Endothelial cell of umbilical vein (primary cell): ENCODE measurements at regions not wholly inside any gene's neighbourhood (a gene's known extent, or its start where the extent isn't known, plus 50 kb on each side); places are given as distances from the start of the nearest gene placed in this dataset.

Experiments
- EZH2 ChIP-seq: IDR thresholded peaks from 2 replicates; pipeline ENCODE4 v1.6.1; 2012; ENCODE audit warnings: borderline replicate concordance, low read depth, mild to moderate bottlenecking, moderate library complexity, low read length, inconsistent platforms; ENCODE audit not compliant: severe bottlenecking
- MAX ChIP-seq: IDR thresholded peaks from 2 replicates; pipeline ENCODE4 v1.6.1; 2011; ENCODE audit not compliant: insufficient read depth, insufficient read length
- MYC ChIP-seq: IDR thresholded peaks from one replicate; pipeline ENCODE4 v1.6.1; 2011; ENCODE audit warnings: mild to moderate bottlenecking, low read depth, low read length
- POLR2A ChIP-seq: IDR thresholded peaks from 2 replicates; pipeline ENCODE4 v1.6.1; 2012; ENCODE audit warnings: low read depth, mild to moderate bottlenecking, control low read depth, low read length
- POLR2AphosphoS5 ChIP-seq: IDR thresholded peaks from 2 replicates; pipeline ENCODE4 v1.6.1; 2012; ENCODE audit warnings: low read depth, mild to moderate bottlenecking, control low read depth, low read length, moderate library complexity; ENCODE audit not compliant: insufficient read depth
- TF ChIP-seq, protein P1 (sequence below), 2 donors: IDR thresholded peaks; 1 replicate in 1 of 2; 2 replicates in 1 of 2; pipeline ENCODE4 v1.5.1; 2011; ENCODE audit warnings: low read length in 2 of 2, mild to moderate bottlenecking in 2 of 2, moderate library complexity in 2 of 2, control low read depth in 1 of 2, inconsistent platforms in 1 of 2, low read depth in 1 of 2; ENCODE audit not compliant: insufficient read depth in 1 of 2; ENCODE audit errors: extremely low read depth in 1 of 2

- TF ChIP-seq, protein P1, sequence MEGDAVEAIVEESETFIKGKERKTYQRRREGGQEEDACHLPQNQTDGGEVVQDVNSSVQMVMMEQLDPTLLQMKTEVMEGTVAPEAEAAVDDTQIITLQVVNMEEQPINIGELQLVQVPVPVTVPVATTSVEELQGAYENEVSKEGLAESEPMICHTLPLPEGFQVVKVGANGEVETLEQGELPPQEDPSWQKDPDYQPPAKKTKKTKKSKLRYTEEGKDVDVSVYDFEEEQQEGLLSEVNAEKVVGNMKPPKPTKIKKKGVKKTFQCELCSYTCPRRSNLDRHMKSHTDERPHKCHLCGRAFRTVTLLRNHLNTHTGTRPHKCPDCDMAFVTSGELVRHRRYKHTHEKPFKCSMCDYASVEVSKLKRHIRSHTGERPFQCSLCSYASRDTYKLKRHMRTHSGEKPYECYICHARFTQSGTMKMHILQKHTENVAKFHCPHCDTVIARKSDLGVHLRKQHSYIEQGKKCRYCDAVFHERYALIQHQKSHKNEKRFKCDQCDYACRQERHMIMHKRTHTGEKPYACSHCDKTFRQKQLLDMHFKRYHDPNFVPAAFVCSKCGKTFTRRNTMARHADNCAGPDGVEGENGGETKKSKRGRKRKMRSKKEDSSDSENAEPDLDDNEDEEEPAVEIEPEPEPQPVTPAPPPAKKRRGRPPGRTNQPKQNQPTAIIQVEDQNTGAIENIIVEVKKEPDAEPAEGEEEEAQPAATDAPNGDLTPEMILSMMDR (IDR thresholded peaks at IDR 0.05; ENCODE audit: extremely low read depth in 1 of 2, insufficient read depth in 1 of 2, low read depth in 1 of 2, low read length in 2 of 2): no peak
- TF ChIP-seq EZH2 (no peak), MAX (no peak), POLR2A (no peak), POLR2AphosphoS5 (no peak), MYC (no peak)
These were observed 157.3 kb upstream of the AUTS2 start for GRCh38 chr7:69440976-69441375.
